PC-9 (cell line): ENCODE measurements at regions not wholly inside any gene's neighbourhood (a gene's known extent, or its start where the extent isn't known, plus 50 kb on each side); places are given as distances from the start of the nearest gene placed in this dataset.

Experiments
- BruUV-seq: library from RNA; stranded (reverse); fragments of 400-500 nt; replicated peaks from 2 replicates; lab custom pipeline; 2021; lab: Mats Ljungman, UMichigan
- CTCF ChIA-PET: fragments of 300-600 bp; sonication (Branson Sonifier 250); formaldehyde crosslinking; loops from one replicate; lab custom pipeline; 2022; ENCODE audit warnings: antibody characterized with exemption; lab: Charles Lee
- POLR2A ChIA-PET: fragments of 300-600 bp; sonication (Branson Sonifier 250); formaldehyde crosslinking; loops from one replicate; lab custom pipeline; 2022; ENCODE audit warnings: antibody characterized with exemption; ENCODE audit not compliant: unreplicated experiment; lab: Charles Lee
- DNase-seq, 2 experiments: peaks; one replicate each; pipeline versions ENCODE4 v3.0.0 to v3.0.0-alpha.2; 2015 to 2022; ENCODE audit warnings: mixed read lengths in 1 of 2
- H2AFZ ChIP-seq: fragments of 200-600 bp; sonication (generic); 2 replicates; pipeline ENCODE4 v1.8.1; 2017; ENCODE audit warnings: antibody characterized with exemption
- H3F3A ChIP-seq: fragments of 200-600 bp; sonication (generic); 2 replicates; pipeline ENCODE4 v1.8.1; 2017; ENCODE audit warnings: antibody characterized with exemption, mild to moderate bottlenecking, low read depth; ENCODE audit not compliant: insufficient read depth
- H3K27ac ChIP-seq: fragments of 200-600 bp; sonication (generic); 2 replicates; pipeline ENCODE4 v1.6.1; 2016; ENCODE audit warnings: mixed run types
- H3K27me3 ChIP-seq: fragments of 200-600 bp; sonication (generic); 2 replicates; pipeline ENCODE4 v1.6.1; 2016; ENCODE audit warnings: low read depth, mixed run types; ENCODE audit not compliant: insufficient read depth
- H3K36me3 ChIP-seq: fragments of 200-600 bp; sonication (generic); 2 replicates; pipeline ENCODE4 v1.6.1; 2016; ENCODE audit warnings: low read depth, mixed run types
- H3K4me1 ChIP-seq: fragments of 200-600 bp; sonication (generic); replicated peaks from 2 replicates; pipeline ENCODE4 v1.6.1; 2016; ENCODE audit warnings: mixed run types; ENCODE audit not compliant: insufficient read depth
- H3K4me2 ChIP-seq: fragments of 200-600 bp; sonication (generic); 2 replicates; pipeline ENCODE4 v1.6.1; 2017; ENCODE audit warnings: mixed run types
- H3K4me3 ChIP-seq: fragments of 200-600 bp; sonication (generic); 2 replicates; pipeline ENCODE4 v1.6.1; 2016; ENCODE audit warnings: mixed run types
- H3K79me2 ChIP-seq: fragments of 200-600 bp; sonication (generic); 2 replicates; pipeline ENCODE4 v1.6.1; 2017; ENCODE audit warnings: low read depth, mixed run types
- H3K9me2 ChIP-seq: fragments of 200-600 bp; sonication (generic); 2 replicates; pipeline ENCODE4 v1.8.1; 2017; ENCODE audit warnings: mild to moderate bottlenecking; ENCODE audit not compliant: insufficient read depth
- H3K9me3 ChIP-seq: fragments of 200-600 bp; sonication (generic); 2 replicates; pipeline ENCODE4 v1.8.1; 2016; ENCODE audit warnings: low read depth; ENCODE audit not compliant: insufficient read depth
- H4K20me1 ChIP-seq: fragments of 200-600 bp; sonication (generic); 2 replicates; pipeline ENCODE4 v1.8.1; 2017; ENCODE audit not compliant: insufficient read depth
- CTCF ChIP-seq: fragments of 200-600 bp; sonication (generic); conservative IDR thresholded peaks from 2 replicates; pipeline ENCODE4 v1.6.1; 2017; ENCODE audit warnings: mixed run types, antibody characterized with exemption, mild to moderate bottlenecking, moderate library complexity
- EZH2 ChIP-seq: fragments of 200-600 bp; sonication (generic); IDR thresholded peaks from 2 replicates; pipeline ENCODE4 v1.8.0; 2017; ENCODE audit warnings: antibody characterized with exemption, low read depth
- intact Hi-C: fragments of 100-400 bp; cut with micrococcal nuclease; formaldehyde crosslinking; loops from one replicate; pipeline ENCODE4 v1.10.0; 2022; ENCODE audit not compliant: unreplicated experiment

GRCh38 chr20:43809206-43809819, 82.5 kb upstream of the GTSF1L start:
- intact Hi-C loops: no loop called here
- H4K20me1 ChIP-seq: no peaks in the 10 kb centered on the region
- H3K79me2 ChIP-seq: no peaks in the 10 kb centered on the region
- H3K4me1 ChIP-seq: no peaks in the 10 kb centered on the region
- no peaks in the 10 kb centered on the region for H3K9me2 ChIP-seq
- no peak overlapping the region for H3K4me3 ChIP-seq
- BruUV-seq: no TSS peak
- DNase-seq: no peak
- POLR2A ChIA-PET: interaction anchor here (0.6 kb wide), 1 partner anchor 47 kb away, joined by 8 read pairs; no protein-coding TSS in a partner anchor
- CTCF ChIA-PET: interaction anchor here (0.6 kb wide), 1 partner anchor 394 kb away, joined by 5 read pairs; no protein-coding TSS in a partner anchor
- no peaks in the 10 kb centered on the region for H3K27me3 ChIP-seq
- H3K36me3 ChIP-seq: no peaks in the 10 kb centered on the region
- H3K27ac ChIP-seq: no peak overlapping the region
- no peak overlapping the region for H3K4me2 ChIP-seq
- no peak for TF ChIP-seq EZH2
- TF ChIP-seq CTCF: no peak
- peaks cover 35% of the 10 kb centered on the region; the same call in 1 of the 2 replicates for H3K9me3 ChIP-seq
- H2AFZ ChIP-seq: no peak overlapping the region
- H3F3A ChIP-seq: no peaks in the 10 kb centered on the region

- no peaks in the 10 kb centered on the region for H3K9me2 ChIP-seq
- no peak overlapping the region for H3K27ac ChIP-seq
- no peak overlapping the region for H2AFZ ChIP-seq
- H3K27me3 ChIP-seq: no peaks in the 10 kb centered on the region
- no peaks in the 10 kb centered on the region for H3K79me2 ChIP-seq
- no peak for TF ChIP-seq CTCF
- no peak for TF ChIP-seq EZH2
- no peaks in the 10 kb centered on the region for H3K36me3 ChIP-seq
- DNase-seq: no peak
- CTCF ChIA-PET: no interaction called here
- peaks cover 27% of the 10 kb centered on the region; the same call in 1 of the 2 replicates for H3K9me3 ChIP-seq
- H3K4me1 ChIP-seq: 0 out of 2 replicates have a peak, but pooled peaks cover 5% of the 10 kb centered on the region
- no peaks in the 10 kb centered on the region for H3F3A ChIP-seq
- BruUV-seq: no TSS peak
- intact Hi-C loops: no loop called here
- POLR2A ChIA-PET: no interaction called here
- H4K20me1 ChIP-seq: no peaks in the 10 kb centered on the region
- H3K4me2 ChIP-seq: no peak overlapping the region
- H3K4me3 ChIP-seq: no peak overlapping the region
These were observed 78.0 kb upstream of the GTSF1L start for GRCh38 chr20:43804781-43805180.

- Histone ChIP-seq H3K4me1 (peaks cover 8% of the 10 kb centered on the region; the same call in 1 of the 2 replicates), H3K27ac (no peak overlapping the region), H2AFZ (no peak overlapping the region), H3K9me2 (no peaks in the 10 kb centered on the region), H3K36me3 (no peaks in the 10 kb centered on the region), H4K20me1 (no peaks in the 10 kb centered on the region), H3K79me2 (no peaks in the 10 kb centered on the region), H3K9me3 (0 out of 2 replicates have a peak, but pooled peaks cover 14% of the 10 kb centered on the region), H3K4me2 (no peak overlapping the region), H3K4me3 (no peak overlapping the region), H3F3A (no peaks in the 10 kb centered on the region), H3K27me3 (no peaks in the 10 kb centered on the region)
- ChIA-PET CTCF (no interaction called here), POLR2A (no interaction called here)
- DNase-seq: no peak
- intact Hi-C loops: no loop called here
- TF ChIP-seq EZH2 (no peak), CTCF (no peak)
- no TSS peak for BruUV-seq
These were observed 76.5 kb upstream of the GTSF1L start for GRCh38 chr20:43803276-43803675.
